K562 (cell line): ENCODE measurements at regions not wholly inside any gene's neighbourhood (a gene's known extent, or its start where the extent isn't known, plus 50 kb on each side); places are given as distances from the start of the nearest gene placed in this dataset.

Experiments used
- ATAC-seq: fragments of 200-7000 bp; cut with Tn5 transposase; 3 replicates; pipeline ENCODE4 v1.9.1; 2020; ENCODE audit warnings: moderate library complexity
- BruUV-seq: library from RNA; stranded (reverse); fragments of 400-500 nt; replicated peaks from 2 replicates; lab custom pipeline; 2021; lab: Mats Ljungman, UMichigan
- CTCF ChIA-PET: fragments of 300-600 bp; formaldehyde crosslinking; extraction: SDS; loops from one replicate; lab custom pipeline; 2021; ENCODE audit warnings: low intra/inter-chr PET ratio; lab: Yijun Ruan, JAX
- POLR2A ChIA-PET: fragments of 300-600, 350-650 bp; sonication (Branson Sonifier 250); formaldehyde crosslinking; extraction: SDS; loops from one replicate; lab custom pipeline; 2021; ENCODE audit warnings: antibody characterized with exemption, inconsistent platforms; lab: Yijun Ruan, JAX
- DNase-seq, 4 experiments: peaks; one replicate each; pipeline versions ENCODE4 v3.0.0 to v3.0.0-alpha.2; 2011 to 2018; ENCODE audit warnings: low spot score in 3 of 4, mixed read lengths in 3 of 4; ENCODE audit errors: extremely low read depth in 1 of 4
- FAIRE-seq: peaks from 2 replicates; lab custom pipeline; 2011; peaks lifted over from hg19 to GRCh38; lab: Jason Lieb, UNC
- H2AFZ ChIP-seq: 2 replicates; pipeline ENCODE4 v1.6.0; 2011; ENCODE audit warnings: low read depth, low read length, control low read depth, inconsistent platforms
- H3K27ac ChIP-seq: fragments of 200-600 bp; 3 replicates; pipeline ENCODE4 v1.8.0; 2011; ENCODE audit warnings: low read depth, mild to moderate bottlenecking, control low read depth, inconsistent platforms, low read length, moderate library complexity, mixed read lengths; ENCODE audit errors: extremely low read depth
- H3K27me3 ChIP-seq, 2 experiments: fragments of 300-600 bp in 1 of 2; 2 replicates in 1 of 2; 3 replicates in 1 of 2; pipeline versions ENCODE4 v1.6.0 to v1.8.0; 2011; ENCODE audit warnings: inconsistent platforms in 2 of 2, low read length in 2 of 2, mild to moderate bottlenecking in 1 of 2, mixed read lengths in 1 of 2, moderate library complexity in 1 of 2; ENCODE audit not compliant: control insufficient read depth in 2 of 2, insufficient read depth in 2 of 2
- H3K36me3 ChIP-seq: fragments of 300-600 bp; 3 replicates; pipeline ENCODE4 v1.8.0; 2011; ENCODE audit warnings: mild to moderate bottlenecking, low read length, inconsistent platforms; ENCODE audit not compliant: control insufficient read depth, insufficient read depth
- H3K4me1 ChIP-seq, 2 experiments: fragments of 200-600 bp in 1 of 2; replicated peaks in 1 of 2; 2 replicates in 1 of 2; 3 replicates in 1 of 2; pipeline versions ENCODE4 v1.5.1 to v1.8.0; 2011; ENCODE audit warnings: inconsistent platforms in 2 of 2, low read length in 2 of 2, mild to moderate bottlenecking in 1 of 2, mixed read lengths in 1 of 2, moderate library complexity in 1 of 2; ENCODE audit not compliant: control insufficient read depth in 2 of 2, insufficient read depth in 2 of 2
- H3K4me2 ChIP-seq: 2 replicates; pipeline ENCODE4 v1.6.1; 2011; ENCODE audit warnings: low read length, control low read depth, inconsistent platforms, mixed read lengths; ENCODE audit not compliant: insufficient read depth
- H3K4me3 ChIP-seq: fragments of 200-600 bp; sonication (generic), shearing (Covaris generic); 2 replicates; pipeline ENCODE4 v1.5.1; 2016; ENCODE audit warnings: control low read depth, inconsistent platforms
- H3K79me2 ChIP-seq: fragments of 200-600 bp; 3 replicates; pipeline ENCODE4 v1.8.0; 2011; ENCODE audit warnings: low read length, inconsistent platforms; ENCODE audit not compliant: control insufficient read depth, insufficient read depth
- H3K9ac ChIP-seq, 2 experiments: 2 replicates each; pipeline versions ENCODE4 v1.6.0 to v1.6.1; 2011; ENCODE audit warnings: low read depth in 2 of 2, low read length in 2 of 2, control low read depth in 1 of 2, inconsistent platforms in 1 of 2, mild to moderate bottlenecking in 1 of 2, mixed read lengths in 1 of 2; ENCODE audit not compliant: insufficient read depth in 1 of 2
- H3K9me1 ChIP-seq: one replicate; pipeline ENCODE4 v1.6.0; 2011; ENCODE audit warnings: inconsistent platforms, mild to moderate bottlenecking, low read length, moderate library complexity; ENCODE audit not compliant: control insufficient read depth, insufficient read depth
- H3K9me3 ChIP-seq: replicated peaks from 2 replicates; pipeline ENCODE4 v1.5.1; 2011; ENCODE audit warnings: low read depth, low read length, inconsistent platforms; ENCODE audit not compliant: control insufficient read depth, insufficient read depth
- H4K20me1 ChIP-seq: replicated peaks from 2 replicates; pipeline ENCODE4 v1.6.1; 2011; ENCODE audit warnings: low read length, inconsistent platforms, mixed read lengths; ENCODE audit not compliant: control insufficient read depth, insufficient read depth
- KHSRP ChIP-seq: fragments of 450-650 bp; IDR thresholded peaks from 2 replicates; pipeline ENCODE4 v1.6.1; 2017
- whole genome bisulfite sequencing: fragments of 100-300 bp; shearing (Covaris generic); methylation state at CpG from one replicate; pipeline ENCODE4 v1.1.6; 2016; ENCODE audit warnings: low coverage, mixed read lengths; ENCODE audit not compliant: insufficient coverage; ENCODE audit errors: missing lambda C conversion rate; 5-methylcytosine and 5-hydroxymethylcytosine counted together
- in situ Hi-C: fragments of 300-500 bp; cut with MboI; formaldehyde crosslinking; loops from 4 replicates; pipeline ENCODE4 v1.15.0; 2018; ENCODE audit warnings: inconsistent platforms, mixed read lengths
- intact Hi-C: fragments of 100-400 bp; cut with micrococcal nuclease; formaldehyde crosslinking; loops from 2 replicates; pipeline ENCODE4 v1.14.2; 2022
- TF ChIP-seq, protein P1 (sequence below), 2 experiments: fragments of 450-650 bp; IDR thresholded peaks; 2 replicates each; pipeline ENCODE4 v1.6.1; 2018; ENCODE audit warnings: mild to moderate bottlenecking in 2 of 2, low read depth in 1 of 2; ENCODE audit not compliant: partially characterized antibody in 2 of 2

GRCh38 chr5:136474466-136474865, 109.1 kb upstream of the TRPC7 start:
- no TSS peak for BruUV-seq

More at GRCh38 chr5:136474466-136474865, 109.1 kb upstream of the TRPC7 start:
- H3K4me2 ChIP-seq, result no peak overlapping the region
- ChIA-PET POLR2A (no interaction called here), CTCF (no interaction called here)
- TF ChIP-seq KHSRP, result no peak
- TF ChIP-seq, protein P1, sequence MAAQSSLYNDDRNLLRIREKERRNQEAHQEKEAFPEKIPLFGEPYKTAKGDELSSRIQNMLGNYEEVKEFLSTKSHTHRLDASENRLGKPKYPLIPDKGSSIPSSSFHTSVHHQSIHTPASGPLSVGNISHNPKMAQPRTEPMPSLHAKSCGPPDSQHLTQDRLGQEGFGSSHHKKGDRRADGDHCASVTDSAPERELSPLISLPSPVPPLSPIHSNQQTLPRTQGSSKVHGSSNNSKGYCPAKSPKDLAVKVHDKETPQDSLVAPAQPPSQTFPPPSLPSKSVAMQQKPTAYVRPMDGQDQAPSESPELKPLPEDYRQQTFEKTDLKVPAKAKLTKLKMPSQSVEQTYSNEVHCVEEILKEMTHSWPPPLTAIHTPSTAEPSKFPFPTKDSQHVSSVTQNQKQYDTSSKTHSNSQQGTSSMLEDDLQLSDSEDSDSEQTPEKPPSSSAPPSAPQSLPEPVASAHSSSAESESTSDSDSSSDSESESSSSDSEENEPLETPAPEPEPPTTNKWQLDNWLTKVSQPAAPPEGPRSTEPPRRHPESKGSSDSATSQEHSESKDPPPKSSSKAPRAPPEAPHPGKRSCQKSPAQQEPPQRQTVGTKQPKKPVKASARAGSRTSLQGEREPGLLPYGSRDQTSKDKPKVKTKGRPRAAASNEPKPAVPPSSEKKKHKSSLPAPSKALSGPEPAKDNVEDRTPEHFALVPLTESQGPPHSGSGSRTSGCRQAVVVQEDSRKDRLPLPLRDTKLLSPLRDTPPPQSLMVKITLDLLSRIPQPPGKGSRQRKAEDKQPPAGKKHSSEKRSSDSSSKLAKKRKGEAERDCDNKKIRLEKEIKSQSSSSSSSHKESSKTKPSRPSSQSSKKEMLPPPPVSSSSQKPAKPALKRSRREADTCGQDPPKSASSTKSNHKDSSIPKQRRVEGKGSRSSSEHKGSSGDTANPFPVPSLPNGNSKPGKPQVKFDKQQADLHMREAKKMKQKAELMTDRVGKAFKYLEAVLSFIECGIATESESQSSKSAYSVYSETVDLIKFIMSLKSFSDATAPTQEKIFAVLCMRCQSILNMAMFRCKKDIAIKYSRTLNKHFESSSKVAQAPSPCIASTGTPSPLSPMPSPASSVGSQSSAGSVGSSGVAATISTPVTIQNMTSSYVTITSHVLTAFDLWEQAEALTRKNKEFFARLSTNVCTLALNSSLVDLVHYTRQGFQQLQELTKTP (IDR thresholded peaks at IDR 0.05; ENCODE audit: low read depth in 1 of 2, partially characterized antibody in 2 of 2), result peak in 1 of 2 experiments; percentile 99
- H3K27me3 ChIP-seq, result no peaks in the 10 kb centered on the region
- H3K9me3 ChIP-seq, result no peaks in the 10 kb centered on the region; the same call in 1 of the 2 replicates
- H3K9ac ChIP-seq, result no peak overlapping the region
- 91% methylated on average over 3 of the region's 3 CpGs for WGBS
- H3K4me1 ChIP-seq, result no peaks in the 10 kb centered on the region
- H3K36me3 ChIP-seq, result peaks cover 17% of the 10 kb centered on the region; the same call in 2 of the 3 replicates
- intact Hi-C loops, result no loop called here
- DNase-seq (no peak), ATAC-seq (no peak), FAIRE-seq (no peak)
- no peaks in the 10 kb centered on the region for H4K20me1 ChIP-seq
- H3K9me1 ChIP-seq, result no peaks in the 10 kb centered on the region
- H3K27ac ChIP-seq, result no peak overlapping the region
- no peak overlapping the region for H2AFZ ChIP-seq
- no peak overlapping the region for H3K4me3 ChIP-seq
- in situ Hi-C loops, result no loop called here
- H3K79me2 ChIP-seq, result peaks cover 78% of the 10 kb centered on the region
